Adipocyte (in vitro differentiated cells): ENCODE measurements at regions not wholly inside any gene's neighbourhood (a gene's known extent, or its start where the extent isn't known, plus 50 kb on each side); places are given as distances from the start of the nearest gene placed in this dataset.

ENCODE experiments used
- DNase-seq: peaks from one replicate; pipeline ENCODE4 v3.0.0-alpha.2; 2015; ENCODE audit warnings: low read depth
- H3K27me3 ChIP-seq: replicated peaks from 2 replicates; pipeline ENCODE4 v1.7.0; 2013; ENCODE audit warnings: mild to moderate bottlenecking, low read length, moderate library complexity; ENCODE audit not compliant: control insufficient read depth, insufficient read depth
- H3K36me3 ChIP-seq: 2 replicates; pipeline ENCODE4 v1.7.0; 2013; ENCODE audit warnings: low read length, mild to moderate bottlenecking, moderate library complexity; ENCODE audit not compliant: control insufficient read depth, insufficient read depth, severe bottlenecking
- H3K4me1 ChIP-seq: 2 replicates; pipeline ENCODE4 v1.7.0; 2013; ENCODE audit warnings: mild to moderate bottlenecking, low read length, moderate library complexity; ENCODE audit not compliant: control insufficient read depth, insufficient read depth
- H3K4me3 ChIP-seq: 2 replicates; pipeline ENCODE4 v1.7.0; 2013; ENCODE audit warnings: mild to moderate bottlenecking, low read length, moderate library complexity
- H3K9ac ChIP-seq: 2 replicates; pipeline ENCODE4 v1.7.0; 2013; ENCODE audit warnings: mild to moderate bottlenecking, low read length, moderate library complexity
- H3K9me3 ChIP-seq: 2 replicates; pipeline ENCODE4 v1.7.0; 2013; ENCODE audit warnings: mild to moderate bottlenecking, low read length, moderate library complexity; ENCODE audit not compliant: control insufficient read depth

GRCh38 chr3:16030342-16030741 is 144.1 kb upstream of the GALNT15 start:
- no peak for DNase-seq
- Histone ChIP-seq H3K36me3 (no peaks in the 10 kb centered on the region), H3K27me3 (no peaks in the 10 kb centered on the region), H3K4me1 (peaks cover under 1% of the 10 kb centered on the region), H3K9ac (no peak overlapping the region), H3K4me3 (no peak overlapping the region), H3K9me3 (no peaks in the 10 kb centered on the region)

- no peak overlapping the region for H3K9ac ChIP-seq
- no peak for DNase-seq
- H3K4me1 ChIP-seq: peaks cover 11% of the 10 kb centered on the region
These were observed 143.0 kb upstream of the GALNT15 start for GRCh38 chr3:16031434-16031833.

DNA sequence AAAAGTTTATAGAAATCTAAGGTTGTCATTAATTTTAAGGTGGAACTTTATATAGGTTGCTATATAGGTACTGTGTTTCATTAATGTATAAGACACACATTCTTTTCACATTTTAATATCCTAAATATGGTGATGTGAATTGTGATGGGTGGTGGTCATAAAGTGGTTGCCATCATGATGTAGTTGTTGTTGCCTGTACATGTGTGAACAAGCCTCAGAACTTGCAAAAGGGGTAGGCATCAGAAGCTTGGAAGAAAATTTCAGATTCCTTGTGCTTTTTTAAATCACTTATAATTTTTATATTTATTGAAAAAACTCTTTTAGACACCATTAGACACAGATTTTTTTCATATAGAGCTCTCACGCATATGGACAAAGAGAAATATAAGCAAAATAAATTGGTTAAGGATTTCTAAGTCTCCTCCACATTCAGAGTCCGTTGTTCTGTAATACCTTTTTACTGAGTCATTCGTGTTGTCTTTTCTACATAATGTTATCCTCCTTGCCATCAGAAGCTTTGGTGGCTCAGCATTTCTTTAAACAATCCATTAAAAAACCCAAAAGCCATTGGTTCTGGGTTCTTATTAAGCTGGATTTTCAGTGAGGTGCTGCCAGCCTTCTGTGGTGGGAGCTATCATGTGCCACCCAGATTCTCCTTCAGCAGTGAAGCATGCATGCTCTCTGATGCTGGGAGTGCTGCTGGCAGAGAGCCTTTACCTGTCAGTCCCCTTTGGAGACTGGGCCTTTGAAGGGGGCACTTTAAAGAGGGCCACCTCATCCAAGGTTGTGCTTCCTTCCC is 140.4 kb upstream of the GALNT15 start:
- Histone ChIP-seq H3K4me1 (peaks cover 20% of the 10 kb centered on the region), H3K27me3 (no peaks in the 10 kb centered on the region), H3K9me3 (no peaks in the 10 kb centered on the region), H3K4me3 (no peak overlapping the region), H3K36me3 (no peaks in the 10 kb centered on the region), H3K9ac (no peak overlapping the region)
- peak; percentile 65 for DNase-seq

More at GRCh38 chr3:16031434-16031833, 143.0 kb upstream of the GALNT15 start:
- no peaks in the 10 kb centered on the region for H3K9me3 ChIP-seq
- H3K27me3 ChIP-seq: no peaks in the 10 kb centered on the region
- no peak overlapping the region for H3K4me3 ChIP-seq
- no peaks in the 10 kb centered on the region for H3K36me3 ChIP-seq

GRCh38 chr3:16040991-16041390 is 133.5 kb upstream of the GALNT15 start:
- Histone ChIP-seq H3K36me3 (no peaks in the 10 kb centered on the region), H3K9me3 (no peaks in the 10 kb centered on the region), H3K9ac (no peak overlapping the region), H3K4me1 (peaks cover 20% of the 10 kb centered on the region), H3K4me3 (no peak overlapping the region), H3K27me3 (no peaks in the 10 kb centered on the region)
- no peak for DNase-seq

DNA sequence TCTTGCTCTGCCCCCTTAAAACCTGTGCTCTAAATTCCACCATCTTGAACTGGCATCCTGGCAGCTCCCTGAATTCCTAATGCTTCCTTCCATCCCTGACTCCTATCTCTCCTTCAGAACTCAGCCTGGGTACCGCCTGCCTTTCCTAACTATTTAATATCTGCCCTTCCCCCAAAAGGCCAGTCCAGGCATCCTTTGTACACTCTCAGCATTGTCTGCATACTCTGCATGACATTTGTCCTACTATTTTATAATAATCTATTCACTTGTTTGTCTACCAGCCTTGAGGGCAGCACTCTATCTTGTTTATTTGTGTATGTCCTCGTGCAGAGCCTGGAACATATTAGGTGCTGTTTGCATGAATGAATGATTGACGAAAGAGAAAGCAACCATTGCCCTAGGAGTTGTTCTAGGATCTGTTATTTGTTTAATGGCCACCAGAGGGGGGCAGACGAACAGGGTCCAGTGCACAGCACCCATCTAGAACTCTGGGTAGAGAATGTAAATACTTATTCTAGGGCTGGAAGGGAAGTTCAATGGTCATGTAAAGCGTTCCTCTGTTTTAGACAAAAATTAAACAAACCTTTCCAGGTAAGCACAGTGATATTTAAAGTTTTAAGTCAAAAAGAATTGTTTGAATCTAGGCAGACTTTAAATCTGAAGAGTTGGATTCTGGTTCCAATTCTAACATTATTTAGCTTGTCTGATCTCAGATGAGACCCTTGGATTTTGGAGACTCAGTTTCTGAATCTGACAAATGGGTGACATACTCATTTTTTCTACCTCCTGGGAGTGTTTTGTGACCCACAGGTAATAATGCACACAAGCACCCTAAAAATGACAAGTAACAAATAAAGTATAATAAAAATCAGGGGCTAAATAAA is 125.8 kb upstream of the GALNT15 start:
- H3K9ac ChIP-seq: peak overlapping the region; percentile 52
- H3K27me3 ChIP-seq: no peaks in the 10 kb centered on the region
- H3K9me3 ChIP-seq: no peaks in the 10 kb centered on the region
- peaks cover 40% of the 10 kb centered on the region for H3K4me1 ChIP-seq
- H3K4me3 ChIP-seq: peak overlapping the region; percentile 72
- DNase-seq: peak; percentile 90
- H3K36me3 ChIP-seq: no peaks in the 10 kb centered on the region

GRCh38 chr3:16050641-16051467 is 123.6 kb upstream of the GALNT15 start:
- no peak for DNase-seq
- Histone ChIP-seq H3K36me3 (no peaks in the 10 kb centered on the region), H3K9ac (peak overlapping the region; percentile 35), H3K4me3 (no peak overlapping the region), H3K9me3 (no peaks in the 10 kb centered on the region), H3K27me3 (no peaks in the 10 kb centered on the region), H3K4me1 (peaks cover 61% of the 10 kb centered on the region)

- no peaks in the 10 kb centered on the region for H3K36me3 ChIP-seq
- DNase-seq: no peak
These were observed 122.8 kb upstream of the GALNT15 start for GRCh38 chr3:16051691-16052090.

DNA sequence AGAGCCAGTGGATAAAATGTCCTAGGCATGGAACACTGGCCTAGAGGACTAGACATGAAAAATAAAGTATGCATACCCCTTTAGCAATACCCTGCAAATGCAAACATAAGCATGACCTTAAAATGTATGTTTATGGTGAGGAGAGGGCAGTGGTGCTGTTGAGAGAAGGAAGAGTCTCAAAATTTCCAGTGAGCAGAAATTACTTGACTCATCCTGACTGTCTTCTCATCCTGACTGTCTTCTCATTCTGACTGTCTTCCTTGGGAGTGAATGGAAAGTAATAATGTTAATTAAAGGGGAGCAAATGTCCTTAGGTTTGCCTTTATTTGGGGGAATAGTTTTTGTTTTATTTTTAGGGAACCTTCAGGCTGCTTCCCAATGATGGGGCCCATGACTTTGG is 121.5 kb upstream of the GALNT15 start:
- Histone ChIP-seq H3K4me1 (peaks cover 72% of the 10 kb centered on the region), H3K9me3 (no peaks in the 10 kb centered on the region), H3K27me3 (no peaks in the 10 kb centered on the region), H3K4me3 (no peak overlapping the region), H3K9ac (peak overlapping the region; percentile 79), H3K36me3 (no peaks in the 10 kb centered on the region)
- DNase-seq: no peak

More at GRCh38 chr3:16051691-16052090, 122.8 kb upstream of the GALNT15 start:
- no peaks in the 10 kb centered on the region for H3K9me3 ChIP-seq
- no peaks in the 10 kb centered on the region for H3K27me3 ChIP-seq
- peaks cover 69% of the 10 kb centered on the region for H3K4me1 ChIP-seq
- H3K9ac ChIP-seq: peak overlapping the region; percentile 12
- H3K4me3 ChIP-seq: no peak overlapping the region

- Histone ChIP-seq H3K9ac (peak overlapping the region; percentile 79), H3K4me1 (peaks cover 75% of the 10 kb centered on the region), H3K36me3 (no peaks in the 10 kb centered on the region), H3K27me3 (no peaks in the 10 kb centered on the region), H3K4me3 (no peak overlapping the region), H3K9me3 (no peaks in the 10 kb centered on the region)
- DNase-seq: no peak
These were observed 120.7 kb upstream of the GALNT15 start for GRCh38 chr3:16053794-16054193.

DNA sequence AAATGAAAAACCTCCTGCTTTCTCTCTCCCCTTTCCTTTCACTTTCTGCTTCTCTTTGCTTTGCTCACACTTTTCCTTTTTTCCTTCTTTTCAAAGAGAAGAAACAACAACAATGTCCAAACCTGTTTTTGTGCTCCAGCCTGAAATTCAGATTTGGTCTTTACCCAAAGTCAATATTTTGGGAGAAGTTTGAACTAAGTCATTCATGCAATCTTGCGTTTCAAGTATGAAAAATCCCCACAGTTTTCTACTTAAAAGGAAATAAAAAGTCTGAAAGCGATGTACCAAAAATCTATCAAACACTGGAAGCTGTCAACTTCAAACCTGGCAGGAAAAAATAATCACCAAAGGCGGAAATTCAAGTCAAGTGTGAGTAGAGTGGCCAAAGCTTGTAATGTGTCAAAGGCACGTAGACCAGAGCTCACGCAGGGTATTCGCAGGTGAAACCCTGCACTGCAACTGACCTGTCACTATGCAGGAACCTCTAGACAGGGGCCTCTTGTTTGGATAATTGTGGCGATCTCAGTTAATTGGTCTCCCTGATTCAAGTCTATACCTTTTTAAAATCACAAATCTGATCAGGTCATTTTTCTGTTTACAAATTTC is 118.8 kb upstream of the GALNT15 start:
- Histone ChIP-seq H3K36me3 (no peaks in the 10 kb centered on the region), H3K9me3 (no peaks in the 10 kb centered on the region), H3K4me3 (peak overlapping the region; percentile 11), H3K9ac (peak overlapping the region; percentile 79), H3K27me3 (no peaks in the 10 kb centered on the region), H3K4me1 (peaks cover 84% of the 10 kb centered on the region)
- DNase-seq: peak; percentile 37
